ENCODE measurements at regions not wholly inside any gene's neighbourhood (a gene's known extent, or its start where the extent isn't known, plus 50 kb on each side); places are given as distances from the start of the nearest gene placed in this dataset.
"Not testable (repeated sequence)": the region's sequence is repeated elsewhere in the genome, so short reads cannot be mapped to it uniquely, and the experiment has no call there.

- DNase-seq (ENCODE audit: low read depth) (no peak), FAIRE-seq (no peak)
- Histone ChIP-seq H3K4me3 (ENCODE audit: low read depth, low read length) (no peak overlapping the region), H3K36me3 (ENCODE audit: control insufficient read depth, insufficient read depth, low read length) (no peaks in the 10 kb centered on the region), H3K27me3 (ENCODE audit: control insufficient read depth, insufficient read depth, low read length) (no peaks in the 10 kb centered on the region)
- TF ChIP-seq, protein P1, sequence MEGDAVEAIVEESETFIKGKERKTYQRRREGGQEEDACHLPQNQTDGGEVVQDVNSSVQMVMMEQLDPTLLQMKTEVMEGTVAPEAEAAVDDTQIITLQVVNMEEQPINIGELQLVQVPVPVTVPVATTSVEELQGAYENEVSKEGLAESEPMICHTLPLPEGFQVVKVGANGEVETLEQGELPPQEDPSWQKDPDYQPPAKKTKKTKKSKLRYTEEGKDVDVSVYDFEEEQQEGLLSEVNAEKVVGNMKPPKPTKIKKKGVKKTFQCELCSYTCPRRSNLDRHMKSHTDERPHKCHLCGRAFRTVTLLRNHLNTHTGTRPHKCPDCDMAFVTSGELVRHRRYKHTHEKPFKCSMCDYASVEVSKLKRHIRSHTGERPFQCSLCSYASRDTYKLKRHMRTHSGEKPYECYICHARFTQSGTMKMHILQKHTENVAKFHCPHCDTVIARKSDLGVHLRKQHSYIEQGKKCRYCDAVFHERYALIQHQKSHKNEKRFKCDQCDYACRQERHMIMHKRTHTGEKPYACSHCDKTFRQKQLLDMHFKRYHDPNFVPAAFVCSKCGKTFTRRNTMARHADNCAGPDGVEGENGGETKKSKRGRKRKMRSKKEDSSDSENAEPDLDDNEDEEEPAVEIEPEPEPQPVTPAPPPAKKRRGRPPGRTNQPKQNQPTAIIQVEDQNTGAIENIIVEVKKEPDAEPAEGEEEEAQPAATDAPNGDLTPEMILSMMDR (IDR thresholded peaks at IDR 0.05; ENCODE audit: insufficient read depth, low read length, severe bottlenecking) = no peak
These were observed 731.0 kb downstream of the ZNF385D start for GRCh38 chr3:21020043-21020442.

- peak; percentile 94 for DNase-seq (ENCODE audit: low read depth)
- H3K4me3 ChIP-seq (ENCODE audit: low read depth, low read length) = no peak overlapping the region
- H3K27me3 ChIP-seq (ENCODE audit: control insufficient read depth, insufficient read depth, low read length) = no peaks in the 10 kb centered on the region
- H3K36me3 ChIP-seq (ENCODE audit: control insufficient read depth, insufficient read depth, low read length) = no peaks in the 10 kb centered on the region
- FAIRE-seq = peak; percentile 40
- TF ChIP-seq, protein P1 (IDR thresholded peaks at IDR 0.05; ENCODE audit: insufficient read depth, low read length, severe bottlenecking) = no peak
These were observed 733.7 kb downstream of the ZNF385D start for GRCh38 chr3:21017115-21017852.

DNA sequence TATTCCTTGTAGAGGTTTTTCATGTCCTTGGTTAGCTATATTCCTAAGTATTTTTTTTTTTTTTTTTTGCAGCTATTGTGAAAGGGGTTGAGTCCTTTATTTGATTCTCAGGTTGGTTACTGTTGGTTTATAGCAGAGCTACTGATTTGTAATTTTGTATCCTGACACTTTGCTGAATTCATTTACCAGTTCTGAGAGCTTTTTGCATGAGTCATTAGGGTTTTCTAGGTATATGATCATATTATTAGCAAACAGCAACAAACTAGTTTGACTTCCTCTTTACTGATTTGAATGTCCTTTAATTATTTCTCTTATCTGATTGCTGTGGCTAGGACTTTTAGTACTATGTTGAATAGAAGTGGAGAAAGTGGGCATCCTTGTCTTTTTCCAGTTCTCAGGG lies 737.4 kb downstream of the ZNF385D start:
- Histone ChIP-seq H3K4me3 (ENCODE audit: low read depth, low read length) (no peak overlapping the region), H3K36me3 (ENCODE audit: control insufficient read depth, insufficient read depth, low read length) (no peaks in the 10 kb centered on the region), H3K27me3 (ENCODE audit: control insufficient read depth, insufficient read depth, low read length) (no peaks in the 10 kb centered on the region)
- TF ChIP-seq, protein P1 (IDR thresholded peaks at IDR 0.05; ENCODE audit: insufficient read depth, low read length, severe bottlenecking) = no peak
- FAIRE-seq (no peak), DNase-seq (ENCODE audit: low read depth) (peak; percentile 75)

DNA sequence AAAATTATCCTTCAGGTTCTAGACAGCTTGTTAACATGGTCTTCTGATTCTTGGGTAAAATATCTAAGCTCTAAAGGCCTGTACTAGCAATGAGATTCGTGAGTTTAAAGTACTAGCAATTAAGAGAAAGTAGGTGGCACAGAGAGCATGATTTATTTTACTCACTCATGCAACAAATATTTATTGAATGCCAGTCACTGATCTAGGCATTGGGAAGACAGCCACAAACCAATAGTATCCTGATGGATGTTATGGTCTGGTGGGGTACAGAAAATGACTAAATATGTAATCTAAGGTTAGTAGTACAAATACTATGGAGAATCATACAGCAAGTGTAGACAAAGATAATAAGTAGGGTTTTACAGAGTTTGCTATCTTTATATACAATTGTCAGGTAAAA lies 751.3 kb downstream of the ZNF385D start:
- Histone ChIP-seq H3K36me3 (ENCODE audit: control insufficient read depth, insufficient read depth, low read length) (no peaks in the 10 kb centered on the region), H3K27me3 (ENCODE audit: control insufficient read depth, insufficient read depth, low read length) (no peaks in the 10 kb centered on the region), H3K4me3 (ENCODE audit: low read depth, low read length) (no peak overlapping the region)
- TF ChIP-seq, protein P1 (IDR thresholded peaks at IDR 0.05; ENCODE audit: insufficient read depth, low read length, severe bottlenecking) = no peak
- FAIRE-seq = no peak
- DNase-seq (ENCODE audit: low read depth) = no peak

DNA sequence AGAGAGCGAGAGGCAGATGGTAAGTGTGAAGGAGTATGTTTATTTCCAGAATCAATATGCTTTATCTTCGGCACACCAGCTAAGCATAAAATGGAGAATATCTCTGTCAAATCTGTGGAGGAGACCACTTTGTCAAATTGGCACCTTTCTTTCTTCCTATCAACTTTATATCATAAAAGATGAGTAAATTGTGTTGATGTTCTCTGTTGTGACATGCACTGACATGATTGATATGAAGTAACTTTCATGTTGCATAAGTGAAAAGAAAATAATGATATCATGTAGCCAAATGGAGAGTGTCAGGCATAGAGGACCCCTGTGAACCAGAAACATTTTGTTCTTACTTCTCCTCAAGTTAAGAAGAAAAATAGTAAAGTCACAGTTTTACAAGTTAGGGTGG lies 753.8 kb downstream of the ZNF385D start:
- DNase-seq (ENCODE audit: low read depth) = peak; percentile 42
- no peak for FAIRE-seq
- no peak overlapping the region for H3K4me3 ChIP-seq (ENCODE audit: low read depth, low read length)
- H3K36me3 ChIP-seq (ENCODE audit: control insufficient read depth, insufficient read depth, low read length) = no peaks in the 10 kb centered on the region
- no peaks in the 10 kb centered on the region for H3K27me3 ChIP-seq (ENCODE audit: control insufficient read depth, insufficient read depth, low read length)
- TF ChIP-seq, protein P1 (IDR thresholded peaks at IDR 0.05; ENCODE audit: insufficient read depth, low read length, severe bottlenecking) = no peak

DNA sequence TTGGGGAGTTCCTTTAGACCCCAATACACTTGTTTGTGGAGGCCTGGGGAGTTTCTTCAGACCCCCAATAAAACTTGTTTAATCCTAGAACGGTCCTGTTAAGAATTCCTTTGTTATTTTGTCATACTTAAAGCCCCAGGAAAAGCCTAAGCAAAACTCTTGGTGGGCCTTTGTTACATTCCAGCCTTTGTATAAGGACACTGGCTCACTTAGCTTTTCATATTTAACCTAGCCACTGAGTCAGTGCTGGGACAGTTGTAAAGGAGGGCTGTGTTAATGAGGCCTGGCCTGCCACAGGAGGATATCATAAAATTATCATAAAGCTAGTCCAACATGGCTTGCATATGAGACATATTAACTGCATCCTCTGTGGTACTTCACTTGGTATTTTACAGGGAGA lies 760.1 kb downstream of the ZNF385D start:
- DNase-seq (ENCODE audit: low read depth) (no peak), FAIRE-seq (no peak)
- TF ChIP-seq, protein P1 (IDR thresholded peaks at IDR 0.05; ENCODE audit: insufficient read depth, low read length, severe bottlenecking) = no peak
- H3K27me3 ChIP-seq (ENCODE audit: control insufficient read depth, insufficient read depth, low read length) = no peaks in the 10 kb centered on the region
- H3K4me3 ChIP-seq (ENCODE audit: low read depth, low read length) = no peak overlapping the region
- H3K36me3 ChIP-seq (ENCODE audit: control insufficient read depth, insufficient read depth, low read length) = no peaks in the 10 kb centered on the region

- not testable (repeated sequence) for DNase-seq (ENCODE audit: low read depth); H3K27me3 ChIP-seq (ENCODE audit: control insufficient read depth, insufficient read depth, low read length); H3K4me3 ChIP-seq (ENCODE audit: low read depth, low read length); FAIRE-seq; H3K36me3 ChIP-seq (ENCODE audit: control insufficient read depth, insufficient read depth, low read length)
These were observed 761.4 kb downstream of the ZNF385D start for GRCh38 chr3:20989653-20990052.

All from bronchial epithelial cell (primary cell).